ENCODE measurements at regions not wholly inside any gene's neighbourhood (a gene's known extent, or its start where the extent isn't known, plus 50 kb on each side); places are given as distances from the start of the nearest gene placed in this dataset.

DNA sequence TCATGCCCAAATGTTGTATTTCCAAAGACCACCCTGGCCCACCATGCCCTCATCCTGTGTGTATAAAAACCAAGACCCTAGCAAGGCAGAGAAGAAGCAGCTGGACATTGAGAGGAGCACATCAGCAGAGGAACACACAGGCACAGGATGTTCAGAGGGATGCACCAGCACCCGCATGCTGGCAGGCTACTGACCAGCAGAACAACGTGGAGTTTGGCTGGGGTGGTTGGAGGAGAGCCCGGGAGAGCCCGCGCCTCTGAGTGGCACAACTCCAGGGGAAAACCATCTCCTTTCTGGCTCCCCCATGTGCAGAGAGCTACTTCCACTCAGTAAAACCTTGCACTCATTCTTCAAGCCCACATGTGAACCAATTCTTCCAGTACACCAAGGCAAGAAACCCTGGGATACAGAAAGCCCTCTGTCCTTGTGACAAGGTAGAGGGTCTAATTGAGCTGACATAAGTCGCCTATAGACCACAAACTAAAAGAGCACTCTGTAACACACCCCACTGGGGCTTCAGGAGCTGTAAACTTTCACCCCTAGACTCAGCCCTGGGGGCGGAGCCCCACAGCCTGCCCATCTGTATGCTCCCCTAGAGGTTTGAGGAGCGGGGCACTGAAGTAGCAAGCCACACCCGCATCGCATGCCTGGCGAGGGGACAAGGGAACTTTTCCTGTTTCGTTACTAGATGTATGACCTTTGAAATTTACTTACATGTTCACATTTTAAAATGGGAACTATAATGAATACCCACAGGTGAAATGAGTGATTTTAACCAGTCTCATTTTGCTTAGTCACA, 831.5 kb upstream of the CITED2 start:
- in situ Hi-C loops (cut with MboI; ENCODE audit: low sequenced_read_pairs, unreplicated experiment): no loop called here
- TF ChIP-seq CTCF (IDR thresholded peaks at IDR 0.05; ENCODE audit: borderline replicate concordance, control extremely low read depth, extremely low read depth, insufficient read depth, missing control alignments): no peak
- DNase-seq (ENCODE audit: low spot score): no peak

- TF ChIP-seq CTCF (IDR thresholded peaks at IDR 0.05; ENCODE audit: borderline replicate concordance, control extremely low read depth, extremely low read depth, insufficient read depth, missing control alignments): no peak
- in situ Hi-C loops (cut with MboI; ENCODE audit: low sequenced_read_pairs, unreplicated experiment): no loop called here
- DNase-seq (ENCODE audit: low spot score): no peak
These were observed 829.7 kb upstream of the CITED2 start for GRCh38 chr6:140204154-140204553.

DNA sequence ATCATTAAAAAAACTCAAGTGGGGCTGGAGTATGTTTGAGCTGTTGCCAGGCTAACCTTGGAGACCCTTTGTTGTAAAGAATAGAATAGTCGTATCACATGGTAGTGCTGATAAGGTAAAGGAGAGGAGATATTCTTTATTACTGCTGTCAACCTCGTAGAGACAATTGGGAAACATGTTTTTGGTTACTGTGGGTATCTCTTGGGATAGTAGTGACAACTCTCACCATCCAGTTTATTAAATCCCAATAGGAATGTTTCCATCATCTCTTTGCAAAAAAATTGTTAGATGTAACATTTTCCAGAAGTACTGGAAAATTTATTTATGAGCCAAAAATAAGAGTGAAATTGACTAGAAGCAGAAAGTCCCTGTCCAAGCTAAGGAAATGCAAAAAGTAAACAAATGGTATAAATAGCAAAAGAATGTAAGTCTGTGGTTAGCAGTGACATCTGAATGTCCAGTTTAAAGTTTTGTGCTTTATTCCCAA, 829.3 kb upstream of the CITED2 start:
- no peak for DNase-seq (ENCODE audit: low spot score)
- in situ Hi-C loops (cut with MboI; ENCODE audit: low sequenced_read_pairs, unreplicated experiment): no loop called here

GRCh38 chr6:140202964-140203515, 828.6 kb upstream of the CITED2 start:
- TF ChIP-seq CTCF (IDR thresholded peaks at IDR 0.05; ENCODE audit: borderline replicate concordance, control extremely low read depth, extremely low read depth, insufficient read depth, missing control alignments): no peak
- in situ Hi-C loops (cut with MboI; ENCODE audit: low sequenced_read_pairs, unreplicated experiment): no loop called here
- no peak for DNase-seq (ENCODE audit: low spot score)

More for the DNA sequence above, 829.3 kb upstream of the CITED2 start:
- no peak for TF ChIP-seq CTCF (IDR thresholded peaks at IDR 0.05; ENCODE audit: borderline replicate concordance, control extremely low read depth, extremely low read depth, insufficient read depth, missing control alignments)

DNA sequence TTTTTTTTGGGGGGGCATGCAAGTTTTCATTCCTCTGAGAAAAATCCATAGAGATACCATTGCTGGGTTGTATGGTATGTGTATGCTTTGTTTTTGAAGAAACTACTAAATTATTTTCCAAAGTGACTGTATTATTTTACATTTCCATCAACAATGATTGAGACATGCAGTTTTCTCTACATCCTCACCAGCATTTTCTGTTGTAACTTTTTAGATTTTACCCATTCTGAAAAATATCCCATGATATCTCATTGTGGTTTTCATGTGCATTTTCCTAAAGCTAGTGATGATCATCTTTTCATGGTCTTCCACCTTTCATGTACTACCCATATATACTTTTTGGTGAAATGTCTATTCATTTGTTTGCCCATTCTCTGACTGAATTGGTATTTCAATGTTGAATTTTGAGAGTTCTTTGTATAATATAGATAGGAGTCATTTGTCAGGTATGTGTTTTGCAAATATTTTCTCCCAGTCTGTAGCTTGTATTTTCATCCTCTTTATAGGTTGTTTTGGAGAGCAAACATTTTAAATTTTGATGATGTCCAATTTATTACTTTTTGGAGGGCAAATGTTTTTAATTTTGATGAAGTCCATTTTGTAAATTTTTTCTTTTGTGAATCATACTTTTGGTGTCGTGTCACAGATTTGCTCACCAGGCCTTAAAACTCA, 827.5 kb upstream of the CITED2 start:
- DNase-seq (ENCODE audit: low spot score): no peak
- in situ Hi-C loops (cut with MboI; ENCODE audit: low sequenced_read_pairs, unreplicated experiment): no loop called here
- no peak for TF ChIP-seq CTCF (IDR thresholded peaks at IDR 0.05; ENCODE audit: borderline replicate concordance, control extremely low read depth, extremely low read depth, insufficient read depth, missing control alignments)

DNA sequence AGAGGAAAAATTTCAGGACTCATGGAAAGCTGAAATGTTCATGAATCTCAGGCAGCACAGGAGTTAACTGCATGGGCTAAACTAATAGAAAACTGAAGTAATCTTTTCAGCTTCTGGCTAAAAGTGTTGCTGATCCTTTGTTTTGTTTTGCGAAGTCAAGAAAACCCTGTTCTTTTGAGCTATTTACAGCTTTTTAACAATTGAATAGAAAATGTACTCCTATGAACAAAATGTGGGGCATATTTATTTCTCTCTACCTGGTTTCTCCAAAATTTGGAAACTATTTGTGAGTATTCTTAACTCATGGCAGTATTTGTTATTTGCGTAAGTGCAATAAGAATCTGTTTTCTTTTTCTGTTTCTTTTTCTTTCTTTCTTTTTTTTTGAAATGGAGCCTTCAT, 818.8 kb upstream of the CITED2 start:
- no peak for DNase-seq (ENCODE audit: low spot score)
- in situ Hi-C loops (cut with MboI; ENCODE audit: low sequenced_read_pairs, unreplicated experiment): no loop called here
- no peak for TF ChIP-seq CTCF (IDR thresholded peaks at IDR 0.05; ENCODE audit: borderline replicate concordance, control extremely low read depth, extremely low read depth, insufficient read depth, missing control alignments)
